NCI-H510A (cell line): ENCODE measurements at regions not wholly inside any gene's neighbourhood (a gene's known extent, or its start where the extent isn't known, plus 50 kb on each side); places are given as distances from the start of the nearest gene placed in this dataset.

Experiments used
- DNase-seq: peaks from one replicate; lab custom pipeline; 2025; lab: John Stamatoyannopoulos, UW

- DNase-seq: no peak
Measured at GRCh38 chr5:5634817-5635216, 212.3 kb downstream of the ICE1 start.

- DNase-seq: no peak
Measured at GRCh38 chr5:5633579-5633978, 211.1 kb downstream of the ICE1 start.

GRCh38 chr5:5632678-5633077 is 210.2 kb downstream of the ICE1 start:
- no peak for DNase-seq

GRCh38 chr5:5629607-5629978 is 207.1 kb downstream of the ICE1 start:
- DNase-seq: no peak

- no peak for DNase-seq
Measured at GRCh38 chr5:5628866-5629606, 206.6 kb downstream of the ICE1 start.

DNA sequence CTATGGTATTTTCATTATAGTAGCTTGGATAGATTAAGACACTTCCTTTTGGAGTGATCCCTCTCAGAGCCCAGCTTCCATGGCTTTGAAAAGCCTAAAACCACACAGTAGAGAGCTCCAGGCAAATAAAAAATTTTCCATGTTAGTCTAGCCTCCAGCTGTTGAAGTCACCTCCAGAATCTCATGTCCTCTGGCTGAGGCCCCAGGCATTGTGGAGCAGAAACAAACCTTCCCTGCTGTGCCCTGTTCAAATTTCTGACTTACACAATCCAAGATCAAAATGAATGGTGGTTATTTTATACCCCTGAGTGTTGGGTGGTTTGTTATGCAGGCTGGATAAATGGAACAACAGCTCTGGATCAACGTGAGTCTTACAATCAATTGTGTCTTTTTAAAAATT is 203.9 kb downstream of the ICE1 start:
- DNase-seq: no peak

GRCh38 chr5:5625491-5625890 is 203.0 kb downstream of the ICE1 start:
- no peak for DNase-seq

DNA sequence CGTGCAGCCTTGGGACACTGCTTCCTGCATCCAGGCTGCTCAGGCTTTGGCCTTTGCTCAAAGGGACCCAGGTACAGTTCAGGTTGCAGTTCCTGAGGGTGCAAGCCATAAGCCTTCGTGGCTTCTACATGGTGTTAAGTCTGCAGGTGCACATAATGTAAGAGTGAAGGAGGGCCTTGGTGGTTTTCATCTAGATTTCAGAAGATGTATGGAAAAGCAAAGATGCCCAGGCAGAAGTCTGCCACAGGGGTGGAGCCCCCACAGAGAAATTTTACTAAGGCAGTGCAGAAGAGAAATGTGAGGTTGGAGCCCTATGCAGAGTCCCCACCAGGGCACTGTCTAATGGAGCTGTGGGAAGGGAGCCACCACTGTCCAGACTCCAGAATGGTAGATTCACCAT is 200.9 kb downstream of the ICE1 start:
- DNase-seq: no peak

GRCh38 chr5:5622806-5623205 is 200.3 kb downstream of the ICE1 start:
- DNase-seq: no peak

DNA sequence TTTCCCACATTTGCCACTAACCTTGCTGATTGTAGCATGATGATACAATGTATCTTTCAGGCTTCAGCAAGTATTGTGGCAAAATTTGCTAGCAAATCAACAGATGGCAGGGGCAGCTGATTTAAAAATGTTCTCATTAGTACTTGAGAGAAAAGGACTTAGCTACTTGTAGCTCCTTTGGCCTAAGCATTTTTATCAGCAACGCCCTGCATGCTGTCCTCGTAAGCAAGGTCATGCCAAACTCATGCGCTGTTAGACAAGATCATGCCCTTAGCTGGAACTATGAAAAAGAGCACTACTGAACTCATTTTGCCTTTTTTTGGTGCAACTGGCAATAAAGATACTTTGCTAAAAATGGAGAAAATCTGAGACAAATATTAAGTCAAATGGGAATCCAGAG is 197.1 kb downstream of the ICE1 start:
- DNase-seq: no peak

DNA sequence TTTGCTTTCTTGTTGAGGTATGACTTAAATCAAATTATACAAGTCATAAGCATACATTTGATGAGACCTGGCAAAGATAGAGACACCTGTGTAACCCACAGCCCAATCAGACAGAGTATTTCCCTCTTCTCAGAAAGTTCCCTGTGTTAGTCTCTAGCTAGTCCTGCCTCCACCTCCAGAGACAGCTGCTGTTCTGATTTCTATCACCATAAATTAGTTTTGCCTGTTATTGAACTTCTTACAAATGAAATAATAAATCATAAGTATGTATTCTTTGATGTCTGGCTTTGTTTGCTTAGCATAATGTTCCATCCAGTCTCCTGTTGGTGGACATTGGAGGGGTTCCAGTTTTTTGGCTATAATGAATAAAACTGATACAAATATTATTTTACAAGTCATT is 194.5 kb downstream of the ICE1 start:
- no peak for DNase-seq

GRCh38 chr5:5616247-5616895 is 193.9 kb downstream of the ICE1 start:
- no peak for DNase-seq

- no peak for DNase-seq
Measured at GRCh38 chr5:5615569-5615968, 193.1 kb downstream of the ICE1 start.

DNA sequence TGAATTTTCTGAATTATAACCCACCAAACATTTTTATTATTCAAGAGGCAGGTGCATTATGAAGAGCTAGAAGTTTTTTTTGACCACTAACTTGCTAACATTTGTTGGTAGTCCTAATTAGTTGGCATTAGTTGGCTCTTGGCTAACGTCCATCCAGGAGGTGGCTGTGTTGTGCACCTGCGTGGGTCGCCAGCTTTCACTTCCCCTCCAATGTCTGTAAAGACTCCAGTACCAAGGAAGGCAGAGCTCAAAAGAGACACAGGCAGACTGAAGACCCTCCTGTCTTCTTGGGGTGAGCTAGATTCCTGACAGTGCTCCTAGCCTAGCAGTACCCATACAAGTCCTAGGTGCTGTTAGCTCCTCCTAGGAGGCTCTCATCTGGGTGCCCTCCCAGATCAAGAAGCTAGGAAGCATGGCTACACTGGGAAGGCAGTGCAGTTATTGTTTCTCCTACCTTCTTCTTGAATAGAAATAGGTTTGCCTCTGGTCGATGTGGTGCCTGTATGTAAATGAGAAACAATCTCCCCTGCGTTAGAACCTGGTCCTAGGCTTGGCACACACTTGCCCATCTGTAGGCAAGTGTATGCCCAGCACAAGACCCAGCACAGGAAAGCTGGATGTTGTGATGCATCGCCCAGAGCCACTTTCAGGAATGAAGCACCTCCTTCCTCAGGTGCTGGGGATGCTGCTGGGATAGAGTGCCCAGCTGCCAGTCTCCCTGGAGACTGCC is 190.9 kb downstream of the ICE1 start:
- no peak for DNase-seq

DNA sequence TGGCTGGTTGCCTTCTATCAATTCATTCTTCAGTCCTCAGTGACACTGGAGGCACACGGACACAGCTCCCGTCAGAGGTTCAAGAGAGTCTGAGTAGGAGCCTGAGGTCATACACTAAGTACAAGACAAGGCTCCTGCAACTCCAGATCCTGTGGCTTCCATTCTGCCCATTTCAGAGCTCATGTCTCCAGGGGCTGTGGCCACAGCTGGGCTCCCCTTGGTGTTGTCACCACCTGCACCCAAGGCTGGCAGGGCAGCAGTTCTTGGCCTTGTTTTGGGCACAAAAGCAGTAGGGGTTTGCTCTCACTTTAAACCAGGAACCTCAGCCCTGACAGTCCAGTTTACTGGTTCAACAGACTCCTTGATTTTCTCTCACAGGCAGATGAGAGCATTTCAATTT is 189.6 kb downstream of the ICE1 start:
- DNase-seq: no peak

- DNase-seq: no peak
Measured at GRCh38 chr5:5609935-5610334, 187.5 kb downstream of the ICE1 start.

DNA sequence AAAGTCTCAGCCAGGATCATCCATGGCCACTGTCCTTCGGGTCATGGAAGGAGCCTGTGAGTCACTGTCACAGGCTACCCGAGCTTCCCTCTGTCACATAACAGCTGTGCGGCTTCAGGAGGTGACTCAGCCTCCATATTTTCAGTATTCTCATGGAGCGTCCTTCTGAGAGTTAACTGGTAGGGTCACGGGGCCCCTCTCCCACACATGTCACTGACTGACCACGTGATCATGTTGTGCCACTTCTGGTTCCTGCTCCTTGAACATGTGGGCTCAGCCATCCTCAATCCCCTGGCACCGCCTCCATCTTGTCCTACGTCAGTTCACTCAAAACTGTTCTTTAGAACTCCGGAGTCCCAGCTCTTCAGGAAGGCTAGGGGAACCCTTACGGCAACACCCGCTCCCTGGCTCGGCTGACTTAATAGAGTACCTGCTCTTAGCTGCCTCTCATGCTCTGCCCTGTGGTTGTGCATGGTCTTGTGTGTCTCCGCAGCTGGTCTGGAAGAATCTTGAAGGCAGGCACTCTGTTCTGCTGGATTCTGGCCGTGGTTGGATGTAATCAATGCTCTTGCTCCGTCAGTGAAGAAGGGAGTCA is 182.8 kb downstream of the ICE1 start:
- no peak for DNase-seq

- no peak for DNase-seq
Measured at GRCh38 chr5:5602554-5602953, 180.1 kb downstream of the ICE1 start.

- DNase-seq: no peak
Measured at GRCh38 chr5:5598547-5599113, 176.2 kb downstream of the ICE1 start.

DNA sequence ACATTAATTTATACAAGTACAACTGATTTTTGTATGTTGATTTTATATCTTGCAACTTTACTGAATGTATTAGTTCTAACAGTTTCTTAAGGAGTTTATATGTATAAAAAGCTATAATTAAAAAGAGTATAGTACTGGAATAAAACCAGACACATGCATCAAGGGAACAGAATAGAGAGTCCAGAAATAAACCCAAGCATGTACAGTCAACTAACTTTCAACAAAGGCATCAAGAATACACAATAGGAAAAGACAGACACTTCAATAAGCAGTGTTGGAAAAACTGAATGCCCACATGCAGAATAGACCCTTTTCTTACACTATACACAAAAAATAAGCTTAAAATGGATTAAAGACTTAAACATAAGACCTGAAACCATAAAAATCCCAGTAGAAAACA is 170.9 kb downstream of the ICE1 start:
- DNase-seq: no peak

DNA sequence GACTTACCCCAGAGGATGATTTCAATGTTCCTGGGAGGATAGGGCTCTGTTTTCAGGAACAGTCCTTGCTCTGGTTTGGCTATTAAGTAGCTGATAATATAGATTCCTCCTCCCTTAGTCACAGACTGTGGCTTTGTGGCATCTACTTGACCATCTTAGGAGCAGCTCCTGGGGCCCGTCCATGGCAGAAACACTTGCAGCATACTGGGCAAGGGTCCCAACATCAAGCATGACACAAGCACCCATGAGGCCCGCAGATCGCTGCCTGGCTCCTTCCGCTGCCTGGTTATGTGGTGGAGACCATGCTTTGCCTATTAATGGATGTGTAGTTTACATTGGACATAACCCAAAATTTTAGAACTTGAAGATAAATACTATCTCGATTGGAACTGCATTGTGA is 170.1 kb downstream of the ICE1 start:
- DNase-seq: no peak

DNA sequence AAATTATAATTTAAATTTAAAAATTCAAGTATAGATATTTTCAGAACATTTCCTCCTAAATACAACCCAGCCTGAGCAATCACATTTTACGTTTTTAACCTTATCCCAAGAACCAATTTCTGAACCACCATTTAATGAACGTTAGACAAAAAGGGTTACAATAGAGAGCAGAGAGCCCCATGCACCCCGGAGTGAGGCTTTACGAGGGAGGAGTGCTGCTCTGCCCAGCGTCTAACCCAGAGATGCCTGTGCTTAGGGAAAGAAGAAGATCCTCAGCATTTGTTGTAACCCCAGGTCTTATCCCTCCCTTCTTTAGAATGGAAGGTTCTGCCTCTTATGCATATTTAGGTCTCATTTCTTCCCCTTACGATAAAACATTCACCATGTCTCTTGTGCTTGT is 169.1 kb downstream of the ICE1 start:
- DNase-seq: no peak

- DNase-seq: no peak
Measured at GRCh38 chr5:5589857-5590256, 167.4 kb downstream of the ICE1 start.
